Mucosa of rectum (tissue), 2 donors: ENCODE measurements at regions not wholly inside any gene's neighbourhood (a gene's known extent, or its start where the extent isn't known, plus 50 kb on each side); places are given as distances from the start of the nearest gene placed in this dataset.

Experiments used
- H3K27ac ChIP-seq, 2 donors: one replicate each; pipeline ENCODE4 v1.7.0; 2013; ENCODE audit warnings: inconsistent platforms in 2 of 2, low read depth in 2 of 2, low read length in 2 of 2
- H3K27me3 ChIP-seq, 2 donors: one replicate each; pipeline ENCODE4 v1.7.0; 2013; ENCODE audit warnings: low read length in 2 of 2; ENCODE audit not compliant: control insufficient read depth in 2 of 2, insufficient read depth in 2 of 2
- H3K36me3 ChIP-seq, 2 donors: one replicate each; pipeline ENCODE4 v1.7.0; 2013; ENCODE audit warnings: low read length in 2 of 2; ENCODE audit not compliant: control insufficient read depth in 2 of 2, insufficient read depth in 2 of 2
- H3K4me1 ChIP-seq, 2 donors: one replicate each; pipeline ENCODE4 v1.7.0; 2013; ENCODE audit warnings: low read length in 2 of 2, mild to moderate bottlenecking in 1 of 2; ENCODE audit not compliant: control insufficient read depth in 2 of 2, insufficient read depth in 2 of 2
- H3K4me3 ChIP-seq, 2 donors: one replicate each; pipeline ENCODE4 v1.7.0; 2013; ENCODE audit warnings: low read length in 2 of 2
- H3K9ac ChIP-seq, 2 donors: one replicate each; pipeline ENCODE4 v1.7.0; 2013; ENCODE audit warnings: low read length in 2 of 2, low read depth in 1 of 2, mild to moderate bottlenecking in 1 of 2
- H3K9me3 ChIP-seq, 2 donors: one replicate each; pipeline ENCODE4 v1.7.0; 2013; ENCODE audit warnings: low read length in 2 of 2; ENCODE audit not compliant: control insufficient read depth in 2 of 2
- donor health status: healthy.
- donor health status: Normal muscosa, but diverticular disease.

DNA sequence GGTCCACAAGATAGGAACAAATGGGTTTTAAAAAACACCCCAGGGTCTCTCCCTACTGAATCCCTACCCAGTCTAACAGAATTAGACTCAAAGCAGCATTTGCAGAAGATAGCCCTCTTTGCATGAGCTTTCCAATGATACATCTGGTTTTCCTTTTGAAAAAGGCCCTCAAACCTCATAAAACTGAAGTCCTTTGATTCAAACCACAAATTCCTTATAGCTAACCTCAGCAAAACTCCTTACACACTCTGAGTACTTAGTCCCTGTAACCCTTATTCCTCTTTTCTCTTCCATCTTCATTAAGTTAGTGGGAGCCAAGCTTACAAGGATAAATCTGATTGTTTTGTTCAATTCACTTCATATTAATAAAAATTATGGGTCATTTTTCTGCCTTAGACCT is 90.5 kb upstream of the TNC start:
- no peak overlapping the region for H3K4me3 ChIP-seq
- H3K27ac ChIP-seq = no peak overlapping the region
- H3K4me1 ChIP-seq = no peaks in the 10 kb centered on the region
- no peak overlapping the region for H3K9ac ChIP-seq
- no peaks in the 10 kb centered on the region for H3K9me3 ChIP-seq
- H3K36me3 ChIP-seq = no peaks in the 10 kb centered on the region
- no peaks in the 10 kb centered on the region for H3K27me3 ChIP-seq

DNA sequence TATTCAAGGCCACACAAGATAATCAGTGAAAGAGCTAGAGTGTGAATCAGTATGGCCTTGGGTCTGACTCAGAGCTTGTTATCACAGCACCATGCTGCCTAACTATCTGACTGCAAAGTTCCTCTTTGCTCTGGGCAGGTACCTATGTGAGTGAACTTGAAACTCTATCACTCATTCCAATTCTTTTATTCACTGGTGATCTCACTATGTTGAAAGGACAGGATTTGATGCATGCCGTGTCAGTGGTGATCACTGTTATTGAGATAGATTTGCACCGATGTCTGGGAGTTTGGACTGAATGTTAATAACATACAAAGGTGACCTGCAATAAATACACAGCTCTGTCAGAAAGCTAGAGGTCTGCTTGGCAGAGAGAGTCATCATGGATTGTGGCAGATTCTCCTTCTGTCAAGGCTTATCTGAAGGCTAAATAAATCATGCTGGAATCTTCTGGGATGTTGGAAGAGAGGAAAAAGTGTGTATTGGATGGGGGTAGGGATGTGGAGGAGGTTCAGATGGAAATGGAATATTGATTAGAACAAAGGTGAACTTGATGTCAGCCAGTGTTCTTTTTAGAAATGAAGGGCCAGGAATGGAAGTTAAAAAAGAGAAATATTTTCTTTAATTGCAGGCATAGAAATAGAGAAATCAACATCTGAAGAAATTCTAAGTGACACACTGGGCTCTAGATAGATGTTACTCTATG is 91.8 kb upstream of the TNC start:
- H3K36me3 ChIP-seq = no peaks in the 10 kb centered on the region
- no peak overlapping the region for H3K27ac ChIP-seq

DNA sequence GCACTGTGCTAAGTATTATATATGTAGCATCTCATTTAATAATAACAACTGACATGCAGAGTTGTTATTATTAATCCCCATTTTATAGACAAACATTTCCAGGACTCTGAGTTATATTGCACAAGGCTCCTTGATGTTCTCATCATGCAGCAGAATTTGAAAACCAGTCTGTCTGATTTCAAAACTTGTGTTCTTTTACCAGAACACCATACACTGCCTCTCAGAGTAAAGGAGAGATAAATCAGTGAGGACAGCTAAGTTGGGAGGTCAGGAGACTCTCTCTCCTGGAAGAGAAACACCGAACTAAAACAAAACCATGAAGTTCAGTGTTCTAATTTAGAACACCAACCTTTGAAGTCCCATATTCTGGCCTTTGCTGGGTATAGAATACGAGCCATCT is 92.7 kb upstream of the TNC start:
- H3K27me3 ChIP-seq = no peaks in the 10 kb centered on the region
- no peak overlapping the region for H3K27ac ChIP-seq
- H3K36me3 ChIP-seq = no peaks in the 10 kb centered on the region
- H3K9ac ChIP-seq = no peak overlapping the region
- no peaks in the 10 kb centered on the region for H3K9me3 ChIP-seq
- no peak overlapping the region for H3K4me3 ChIP-seq
- no peaks in the 10 kb centered on the region for H3K4me1 ChIP-seq

More for the DNA sequence above, 91.8 kb upstream of the TNC start:
- Histone ChIP-seq H3K4me1 (no peaks in the 10 kb centered on the region), H3K9me3 (no peaks in the 10 kb centered on the region), H3K4me3 (no peak overlapping the region), H3K27me3 (no peaks in the 10 kb centered on the region), H3K9ac (no peak overlapping the region)

DNA sequence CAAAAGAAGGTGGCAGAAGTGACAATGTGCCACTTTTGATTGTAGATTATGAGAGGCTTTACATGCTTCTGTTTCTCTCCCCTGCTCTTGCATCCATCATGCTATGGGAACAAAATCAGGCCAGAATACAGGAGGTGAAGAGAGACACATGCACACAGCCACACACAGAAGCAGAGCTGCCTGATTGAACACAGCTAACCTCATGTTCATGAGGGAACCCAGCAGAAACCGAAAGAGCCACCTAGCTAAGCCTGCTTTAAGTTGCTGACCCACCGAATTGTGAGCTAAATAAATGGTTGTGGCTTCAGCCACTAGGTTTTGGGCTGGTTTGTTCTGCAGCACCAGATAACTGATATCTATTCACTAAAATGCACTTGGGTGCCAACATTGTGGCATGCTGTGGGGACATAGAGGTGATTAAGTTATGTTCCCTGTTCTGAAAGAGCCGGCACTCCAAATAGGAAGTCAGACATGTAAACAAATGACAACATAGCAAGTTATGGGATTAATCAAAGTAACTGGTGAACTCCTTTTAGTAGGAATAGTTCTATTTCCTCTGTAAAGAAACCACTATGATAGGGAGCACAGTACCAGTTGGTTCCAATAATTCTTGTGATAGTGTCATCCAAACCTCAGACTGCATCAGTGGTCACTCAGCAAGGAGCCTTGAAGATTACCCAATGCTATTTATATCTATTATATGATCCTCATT is 93.6 kb upstream of the TNC start:
- Histone ChIP-seq H3K27ac (no peak overlapping the region), H3K4me1 (no peaks in the 10 kb centered on the region), H3K4me3 (no peak overlapping the region), H3K9ac (no peak overlapping the region), H3K36me3 (no peaks in the 10 kb centered on the region), H3K9me3 (no peaks in the 10 kb centered on the region), H3K27me3 (no peaks in the 10 kb centered on the region)

DNA sequence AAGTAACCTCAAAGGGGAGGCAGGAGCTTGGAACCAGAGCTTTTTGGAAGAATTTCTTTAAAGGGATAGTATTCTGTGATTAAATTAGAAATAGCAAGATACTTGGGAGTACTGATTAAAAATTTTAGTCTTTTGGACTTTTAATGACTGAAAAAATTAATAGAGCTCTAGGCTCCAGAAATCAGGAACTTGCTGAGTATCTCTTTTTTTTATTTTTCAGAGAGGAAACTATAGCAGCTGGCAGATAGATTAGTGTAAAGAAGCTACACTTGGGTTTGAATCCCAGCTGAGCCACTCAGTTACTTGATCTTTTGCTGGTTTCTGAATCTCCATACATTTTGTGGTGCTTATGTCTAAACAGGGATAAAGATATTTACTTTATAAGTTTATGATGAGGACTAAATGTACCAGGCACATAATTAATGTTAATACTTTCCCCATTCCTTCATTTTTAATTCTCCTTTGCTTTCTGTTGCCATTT is 94.2 kb upstream of the TNC start:
- H3K4me3 ChIP-seq = no peak overlapping the region
- H3K9ac ChIP-seq = no peak overlapping the region
- H3K36me3 ChIP-seq = no peaks in the 10 kb centered on the region
- H3K27ac ChIP-seq = no peak overlapping the region
- H3K9me3 ChIP-seq = no peaks in the 10 kb centered on the region
- no peaks in the 10 kb centered on the region for H3K4me1 ChIP-seq
- no peaks in the 10 kb centered on the region for H3K27me3 ChIP-seq

DNA sequence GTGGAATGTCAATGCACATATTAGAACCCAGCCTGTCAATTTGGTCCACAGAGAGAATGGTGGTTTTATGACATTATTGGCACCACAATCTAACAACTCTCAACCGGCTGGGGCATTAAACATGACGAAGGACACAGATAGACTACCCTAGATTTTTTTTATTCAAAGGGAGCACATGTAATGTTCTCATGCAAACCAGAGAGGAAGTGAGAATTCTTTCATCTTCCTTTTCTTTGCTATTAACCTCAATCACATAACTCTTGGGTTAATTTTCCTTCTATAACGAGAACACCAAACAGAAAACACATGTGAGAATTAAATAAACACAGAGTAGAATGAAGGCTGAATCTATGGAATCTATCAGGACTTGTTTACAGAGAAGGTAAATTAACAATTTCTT is 94.9 kb upstream of the TNC start:
- Histone ChIP-seq H3K27me3 (no peaks in the 10 kb centered on the region), H3K36me3 (no peaks in the 10 kb centered on the region), H3K27ac (no peak overlapping the region), H3K4me1 (no peaks in the 10 kb centered on the region), H3K9me3 (no peaks in the 10 kb centered on the region), H3K4me3 (no peak overlapping the region), H3K9ac (no peak overlapping the region)

DNA sequence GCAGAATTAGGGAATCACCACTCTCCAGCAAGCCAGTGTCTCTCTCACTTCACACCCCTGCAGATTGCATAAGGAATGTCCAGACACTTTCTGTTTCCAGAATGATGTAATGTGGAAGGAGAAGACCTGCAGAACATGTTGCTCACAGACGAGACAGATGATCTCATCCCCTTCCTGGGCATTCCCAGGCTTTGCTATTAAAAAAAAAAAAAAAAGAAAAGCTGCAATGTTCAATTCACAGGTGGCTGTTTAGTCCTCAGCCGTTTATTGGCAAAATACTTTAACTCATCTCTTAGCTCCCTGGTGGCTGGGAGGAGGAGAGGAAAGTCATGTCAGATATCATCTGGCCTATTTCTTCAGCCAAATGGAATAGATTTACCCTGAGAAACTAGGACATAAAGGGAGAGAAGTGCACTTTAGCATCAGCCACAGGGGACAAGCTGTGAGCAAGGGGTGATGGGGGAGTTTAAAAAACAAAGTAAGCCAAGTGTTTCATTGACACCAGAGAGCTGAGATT is 95.9 kb upstream of the TNC start:
- Histone ChIP-seq H3K9ac (no peak overlapping the region), H3K27ac (no peak overlapping the region), H3K4me3 (no peak overlapping the region), H3K27me3 (no peaks in the 10 kb centered on the region), H3K9me3 (no peaks in the 10 kb centered on the region), H3K36me3 (no peaks in the 10 kb centered on the region), H3K4me1 (no peaks in the 10 kb centered on the region)

DNA sequence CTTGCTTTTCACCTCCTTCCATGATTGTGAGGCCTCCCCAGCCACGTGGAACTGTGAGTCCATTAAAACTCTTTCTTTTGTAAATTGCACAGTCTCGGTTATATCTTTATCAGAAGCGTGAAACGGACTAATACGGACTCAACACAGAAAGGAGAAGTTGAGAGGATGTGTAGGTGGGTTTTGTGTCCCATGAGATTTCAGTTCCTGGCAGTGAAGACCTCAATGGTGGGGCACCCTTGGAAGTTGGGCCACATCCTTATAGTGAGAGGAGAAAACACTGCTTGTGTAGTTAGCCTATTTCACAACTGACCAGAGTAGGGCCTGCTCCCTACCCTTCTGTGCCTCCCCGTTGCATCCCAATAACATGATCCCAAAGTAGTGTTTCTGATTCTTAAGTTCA is 98.9 kb upstream of the TNC start:
- H3K27ac ChIP-seq = no peak overlapping the region
- H3K4me3 ChIP-seq = no peak overlapping the region
- no peaks in the 10 kb centered on the region for H3K9me3 ChIP-seq
- H3K27me3 ChIP-seq = no peaks in the 10 kb centered on the region
- no peaks in the 10 kb centered on the region for H3K4me1 ChIP-seq
- no peak overlapping the region for H3K9ac ChIP-seq
- no peaks in the 10 kb centered on the region for H3K36me3 ChIP-seq

DNA sequence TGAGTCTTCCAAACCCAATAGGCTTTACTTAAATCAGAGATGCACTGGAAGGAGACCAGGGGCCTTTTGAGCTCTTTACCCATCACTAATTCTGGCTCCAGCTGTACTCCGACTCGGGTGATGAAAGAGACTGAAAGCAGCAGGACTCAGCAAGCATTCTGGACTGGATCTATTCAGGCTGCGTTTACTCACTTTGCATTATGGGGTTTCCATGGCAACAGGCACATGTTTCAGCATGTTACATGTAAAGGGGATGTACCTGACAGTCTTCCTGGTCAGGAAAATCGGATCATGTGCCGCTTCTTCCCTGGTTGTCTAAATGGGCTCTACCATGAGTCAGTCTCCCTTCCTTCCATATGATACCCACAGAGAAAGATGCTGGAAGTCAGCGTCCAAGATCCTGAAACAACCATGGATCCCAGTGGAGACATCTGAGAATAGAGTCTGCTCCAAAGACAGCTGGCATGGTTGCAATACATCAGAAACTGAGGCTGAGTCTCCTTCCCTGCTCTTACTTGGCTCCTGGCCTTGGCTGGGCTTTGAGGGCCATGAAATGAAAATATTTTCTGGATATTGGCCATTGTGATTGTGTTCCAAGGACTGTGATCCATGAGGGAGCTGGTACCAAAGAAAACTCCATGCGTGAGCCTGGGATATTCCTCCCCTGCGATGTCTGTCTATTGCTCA is 102.5 kb upstream of the TNC start:
- Histone ChIP-seq H3K4me1 (no peaks in the 10 kb centered on the region), H3K27ac (no peak overlapping the region), H3K36me3 (no peaks in the 10 kb centered on the region), H3K9me3 (no peaks in the 10 kb centered on the region), H3K27me3 (no peaks in the 10 kb centered on the region), H3K4me3 (no peak overlapping the region), H3K9ac (no peak overlapping the region)

DNA sequence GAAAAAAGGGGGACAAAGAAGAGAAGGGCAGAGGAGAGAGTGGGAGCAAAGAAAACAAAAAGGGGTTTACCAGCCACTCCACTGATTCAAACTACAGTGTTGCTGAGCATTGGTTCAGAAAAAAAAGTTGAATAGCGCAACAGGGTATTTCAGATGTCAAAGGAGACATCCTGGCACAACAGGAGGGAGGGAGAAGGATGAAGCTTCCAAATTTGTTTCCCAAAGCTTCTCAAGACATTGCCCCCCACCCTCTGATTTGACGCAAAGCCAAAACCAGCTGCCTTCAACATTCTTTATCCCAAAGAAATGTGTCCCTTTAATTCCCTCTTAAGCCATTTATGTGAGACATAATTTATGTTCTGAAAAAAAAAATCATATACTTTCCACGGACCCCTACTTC is 105.5 kb upstream of the TNC start:
- Histone ChIP-seq H3K4me3 (no peak overlapping the region), H3K27me3 (no peaks in the 10 kb centered on the region), H3K4me1 (no peaks in the 10 kb centered on the region), H3K36me3 (no peaks in the 10 kb centered on the region), H3K27ac (no peak overlapping the region), H3K9ac (no peak overlapping the region), H3K9me3 (no peaks in the 10 kb centered on the region)
